K562 (cell line): ENCODE measurements at regions not wholly inside any gene's neighbourhood (a gene's known extent, or its start where the extent isn't known, plus 50 kb on each side); places are given as distances from the start of the nearest gene placed in this dataset.

Source experiments
- ATAC-seq: fragments of 200-7000 bp; cut with Tn5 transposase; 3 replicates; pipeline ENCODE4 v1.9.1; 2020; ENCODE audit warnings: moderate library complexity
- BruUV-seq: library from RNA; stranded (reverse); fragments of 400-500 nt; replicated peaks from 2 replicates; lab custom pipeline; 2021; lab: Mats Ljungman, UMichigan
- CTCF ChIA-PET: fragments of 300-600 bp; formaldehyde crosslinking; extraction: SDS; loops from one replicate; lab custom pipeline; 2021; ENCODE audit warnings: low intra/inter-chr PET ratio; lab: Yijun Ruan, JAX
- POLR2A ChIA-PET: fragments of 300-600, 350-650 bp; sonication (Branson Sonifier 250); formaldehyde crosslinking; extraction: SDS; loops from one replicate; lab custom pipeline; 2021; ENCODE audit warnings: antibody characterized with exemption, inconsistent platforms; lab: Yijun Ruan, JAX
- DNase-seq, 4 experiments: peaks; one replicate each; pipeline versions ENCODE4 v3.0.0 to v3.0.0-alpha.2; 2011 to 2018; ENCODE audit warnings: low spot score in 3 of 4, mixed read lengths in 3 of 4; ENCODE audit errors: extremely low read depth in 1 of 4
- FAIRE-seq: peaks from 2 replicates; lab custom pipeline; 2011; peaks lifted over from hg19 to GRCh38; lab: Jason Lieb, UNC
- H2AFZ ChIP-seq: 2 replicates; pipeline ENCODE4 v1.6.0; 2011; ENCODE audit warnings: low read depth, low read length, control low read depth, inconsistent platforms
- H3K27ac ChIP-seq: fragments of 200-600 bp; 3 replicates; pipeline ENCODE4 v1.8.0; 2011; ENCODE audit warnings: low read depth, mild to moderate bottlenecking, control low read depth, inconsistent platforms, low read length, moderate library complexity, mixed read lengths; ENCODE audit errors: extremely low read depth
- H3K27me3 ChIP-seq, 2 experiments: fragments of 300-600 bp in 1 of 2; 2 replicates in 1 of 2; 3 replicates in 1 of 2; pipeline versions ENCODE4 v1.6.0 to v1.8.0; 2011; ENCODE audit warnings: inconsistent platforms in 2 of 2, low read length in 2 of 2, mild to moderate bottlenecking in 1 of 2, mixed read lengths in 1 of 2, moderate library complexity in 1 of 2; ENCODE audit not compliant: control insufficient read depth in 2 of 2, insufficient read depth in 2 of 2
- H3K36me3 ChIP-seq: fragments of 300-600 bp; 3 replicates; pipeline ENCODE4 v1.8.0; 2011; ENCODE audit warnings: mild to moderate bottlenecking, low read length, inconsistent platforms; ENCODE audit not compliant: control insufficient read depth, insufficient read depth
- H3K4me1 ChIP-seq, 2 experiments: fragments of 200-600 bp in 1 of 2; replicated peaks in 1 of 2; 2 replicates in 1 of 2; 3 replicates in 1 of 2; pipeline versions ENCODE4 v1.5.1 to v1.8.0; 2011; ENCODE audit warnings: inconsistent platforms in 2 of 2, low read length in 2 of 2, mild to moderate bottlenecking in 1 of 2, mixed read lengths in 1 of 2, moderate library complexity in 1 of 2; ENCODE audit not compliant: control insufficient read depth in 2 of 2, insufficient read depth in 2 of 2
- H3K4me2 ChIP-seq: 2 replicates; pipeline ENCODE4 v1.6.1; 2011; ENCODE audit warnings: low read length, control low read depth, inconsistent platforms, mixed read lengths; ENCODE audit not compliant: insufficient read depth
- H3K4me3 ChIP-seq: fragments of 200-600 bp; sonication (generic), shearing (Covaris generic); 2 replicates; pipeline ENCODE4 v1.5.1; 2016; ENCODE audit warnings: control low read depth, inconsistent platforms
- H3K79me2 ChIP-seq: fragments of 200-600 bp; 3 replicates; pipeline ENCODE4 v1.8.0; 2011; ENCODE audit warnings: low read length, inconsistent platforms; ENCODE audit not compliant: control insufficient read depth, insufficient read depth
- H3K9ac ChIP-seq, 2 experiments: 2 replicates each; pipeline versions ENCODE4 v1.6.0 to v1.6.1; 2011; ENCODE audit warnings: low read depth in 2 of 2, low read length in 2 of 2, control low read depth in 1 of 2, inconsistent platforms in 1 of 2, mild to moderate bottlenecking in 1 of 2, mixed read lengths in 1 of 2; ENCODE audit not compliant: insufficient read depth in 1 of 2
- H3K9me1 ChIP-seq: one replicate; pipeline ENCODE4 v1.6.0; 2011; ENCODE audit warnings: inconsistent platforms, mild to moderate bottlenecking, low read length, moderate library complexity; ENCODE audit not compliant: control insufficient read depth, insufficient read depth
- H3K9me3 ChIP-seq: replicated peaks from 2 replicates; pipeline ENCODE4 v1.5.1; 2011; ENCODE audit warnings: low read depth, low read length, inconsistent platforms; ENCODE audit not compliant: control insufficient read depth, insufficient read depth
- H4K20me1 ChIP-seq: replicated peaks from 2 replicates; pipeline ENCODE4 v1.6.1; 2011; ENCODE audit warnings: low read length, inconsistent platforms, mixed read lengths; ENCODE audit not compliant: control insufficient read depth, insufficient read depth
- CAMTA2 ChIP-seq: fragments of 250-450 bp; sonication (Bioruptor Pico); conservative IDR thresholded peaks from 2 replicates; pipeline ENCODE4 v1.5.1; 2022
- CBFA2T2 ChIP-seq: fragments of 450-650 bp; conservative IDR thresholded peaks from 2 replicates; pipeline ENCODE4 v1.6.1; 2017; ENCODE audit warnings: mild to moderate bottlenecking
- CBFA2T3 ChIP-seq: fragments of 450-650 bp; IDR thresholded peaks from 2 replicates; pipeline ENCODE4 v1.6.1; 2017
- HMBOX1 ChIP-seq: sonication (generic); IDR thresholded peaks from 2 replicates; pipeline ENCODE4 v1.6.1; 2016
- LEF1 ChIP-seq: fragments of 450-650 bp; IDR thresholded peaks from 2 replicates; pipeline ENCODE4 v1.6.1; 2016; ENCODE audit warnings: mild to moderate bottlenecking
- MEIS2 ChIP-seq: fragments of 450-650 bp; IDR thresholded peaks from 2 replicates; pipeline ENCODE4 v1.6.1; 2014; ENCODE audit warnings: mild to moderate bottlenecking; ENCODE audit not compliant: partially characterized antibody
- MYC ChIP-seq, 2 experiments: fragments of 250-450 bp in 1 of 2; sonication (Bioruptor Pico) in 1 of 2; IDR thresholded peaks; 2 replicates each; pipeline versions ENCODE4 v1.5.1 to v1.6.1; 2012 to 2021; ENCODE audit warnings: low read depth in 2 of 2, borderline replicate concordance in 1 of 2, improper control_type of control experiment in 1 of 2, low read length in 1 of 2, mild to moderate bottlenecking in 1 of 2, moderate library complexity in 1 of 2
- NBN ChIP-seq: fragments of 450-650 bp; IDR thresholded peaks from 2 replicates; pipeline ENCODE4 v1.6.1; 2016; ENCODE audit warnings: low read depth, mild to moderate bottlenecking
- SMAD3 ChIP-seq: fragments of 450-650 bp; formaldehyde crosslinking; conservative IDR thresholded peaks from 2 replicates; pipeline ENCODE4 v1.4.0; 2020; ENCODE audit warnings: mild to moderate bottlenecking
- SRF ChIP-seq, 2 experiments: fragments of 250-450, 450-650 bp in 1 of 2; sonication (Bioruptor Pico) in 1 of 2; sonication (generic) in 1 of 2; formaldehyde crosslinking; IDR thresholded peaks; 2 replicates each; pipeline versions ENCODE4 v1.5.0 to v1.5.1; 2020 to 2022; ENCODE audit warnings: mild to moderate bottlenecking in 1 of 2, missing genetic modification reagents in 1 of 2
- TAL1 ChIP-seq: fragments of 450-650 bp; IDR thresholded peaks from 2 replicates; pipeline ENCODE4 v1.6.1; 2016; ENCODE audit warnings: mild to moderate bottlenecking
- TCFL5 ChIP-seq: fragments of 250-450 bp; sonication (Bioruptor Pico); conservative IDR thresholded peaks from 2 replicates; pipeline ENCODE4 v1.6.1; 2021; ENCODE audit warnings: mild to moderate bottlenecking, moderate library complexity, matching md5 sums
- TEAD4 ChIP-seq, 2 experiments: sonication (generic) in 1 of 2; formaldehyde crosslinking in 1 of 2; IDR thresholded peaks; 2 replicates each; pipeline versions ENCODE4 v1.6.1 to v1.8.0; 2012 to 2022; ENCODE audit warnings: borderline replicate concordance in 1 of 2, inconsistent platforms in 1 of 2, low read length in 1 of 2, mild to moderate bottlenecking in 1 of 2, missing genetic modification reagents in 1 of 2
- ZNF124 ChIP-seq: sonication (generic); formaldehyde crosslinking; IDR thresholded peaks from 2 replicates; pipeline ENCODE4 v1.8.1; 2022; ENCODE audit warnings: missing genetic modification reagents
- ZNF561 ChIP-seq: fragments of 450-650 bp; formaldehyde crosslinking; conservative IDR thresholded peaks from 2 replicates; pipeline ENCODE4 v1.4.0; 2020; ENCODE audit warnings: mild to moderate bottlenecking, moderate library complexity
- WGBS: fragments of 100-300 bp; shearing (Covaris generic); methylation state at CpG from one replicate; pipeline ENCODE4 v1.1.6; 2016; ENCODE audit warnings: low coverage, mixed read lengths; ENCODE audit not compliant: insufficient coverage; ENCODE audit errors: missing lambda C conversion rate; 5-methylcytosine and 5-hydroxymethylcytosine counted together
- in situ Hi-C: fragments of 300-500 bp; cut with MboI; formaldehyde crosslinking; loops from 4 replicates; pipeline ENCODE4 v1.15.0; 2018; ENCODE audit warnings: inconsistent platforms, mixed read lengths
- intact Hi-C: fragments of 100-400 bp; cut with micrococcal nuclease; formaldehyde crosslinking; loops from 2 replicates; pipeline ENCODE4 v1.14.2; 2022
- TF ChIP-seq, protein P1 (sequence below): fragments of 450-650 bp; formaldehyde crosslinking; IDR thresholded peaks from 2 replicates; pipeline ENCODE4 v1.4.0; 2020; ENCODE audit warnings: mild to moderate bottlenecking

DNA sequence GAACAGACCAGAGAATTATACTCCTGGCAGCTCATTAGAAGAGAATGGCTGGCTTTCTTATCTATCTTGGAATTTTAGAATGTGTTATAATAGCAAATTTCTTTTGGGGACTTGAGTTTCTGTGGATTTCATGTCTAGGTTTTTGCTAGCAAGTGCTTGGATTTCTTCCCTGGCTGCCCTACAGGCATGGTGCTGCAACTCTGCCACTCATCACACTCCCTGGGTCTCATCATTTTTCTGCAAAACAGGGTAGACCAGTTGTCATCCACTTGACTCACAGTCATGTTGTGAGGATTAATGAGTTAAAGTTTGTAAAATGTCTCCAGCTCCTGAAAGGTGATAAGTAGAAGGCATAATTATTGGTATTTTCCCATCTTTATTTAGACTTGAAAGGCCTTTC is 60.7 kb upstream of the LCORL start:
- Histone ChIP-seq H4K20me1 (no peaks in the 10 kb centered on the region), H3K27ac (no peak overlapping the region), H3K4me3 (no peak overlapping the region), H3K9me3 (no peaks in the 10 kb centered on the region), H3K27me3 (no peaks in the 10 kb centered on the region), H3K79me2 (no peaks in the 10 kb centered on the region), H3K9ac (no peak overlapping the region), H2AFZ (no peak overlapping the region), H3K36me3 (no peaks in the 10 kb centered on the region), H3K4me1 (no peaks in the 10 kb centered on the region), H3K4me2 (no peak overlapping the region), H3K9me1 (no peaks in the 10 kb centered on the region)
- DNase-seq (no peak), FAIRE-seq (peak; percentile 19), ATAC-seq (no peak)
- ChIA-PET POLR2A (no interaction called here), CTCF (no interaction called here)
- in situ Hi-C loops: no loop called here
- BruUV-seq: no TSS peak
- intact Hi-C loops: no loop called here
- TF ChIP-seq CAMTA2 (CRISPR knock-in tag) (no peak), LEF1 (no peak), SMAD3 (no peak)

DNA sequence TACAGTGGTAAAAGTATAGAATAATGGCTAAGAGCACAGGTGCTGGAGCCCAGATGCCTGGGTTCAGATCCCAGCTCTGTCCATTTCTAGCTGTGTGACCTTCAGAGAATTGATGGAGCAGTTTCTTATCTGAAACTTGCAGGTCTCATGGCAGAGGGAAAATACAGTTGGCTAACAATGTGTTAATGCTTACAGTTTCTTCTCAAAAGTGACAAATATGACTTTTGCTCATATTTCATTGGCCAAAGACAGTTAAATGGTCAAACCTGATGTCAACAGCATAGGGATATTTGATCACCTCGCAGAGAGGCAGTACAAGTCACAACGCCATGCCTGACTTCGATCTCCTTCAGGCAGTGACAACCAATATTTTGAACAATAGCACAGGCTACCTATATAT is 60.2 kb upstream of the LCORL start:
- H2AFZ ChIP-seq: no peak overlapping the region
- no peak overlapping the region for H3K4me2 ChIP-seq
- no peaks in the 10 kb centered on the region for H3K4me1 ChIP-seq
- DNase-seq (peak in 1 of 4 experiments; percentile 19), FAIRE-seq (no peak), ATAC-seq (peak; percentile 49)
- ChIA-PET CTCF (no interaction called here), POLR2A (no interaction called here)
- no peak overlapping the region for H3K9ac ChIP-seq
- no peaks in the 10 kb centered on the region for H4K20me1 ChIP-seq
- 0% methylated on average over 3 of the region's 3 CpGs for WGBS
- in situ Hi-C loops (no loop called here), intact Hi-C loops (no loop called here)
- H3K36me3 ChIP-seq: no peaks in the 10 kb centered on the region
- H3K9me1 ChIP-seq: no peaks in the 10 kb centered on the region
- H3K27me3 ChIP-seq: no peaks in the 10 kb centered on the region
- H3K4me3 ChIP-seq: no peak overlapping the region
- H3K27ac ChIP-seq: no peak overlapping the region
- H3K79me2 ChIP-seq: no peaks in the 10 kb centered on the region
- no TSS peak for BruUV-seq
- no peaks in the 10 kb centered on the region for H3K9me3 ChIP-seq
- TF ChIP-seq MEIS2: peak; percentile 67
- TF ChIP-seq, protein P1, sequence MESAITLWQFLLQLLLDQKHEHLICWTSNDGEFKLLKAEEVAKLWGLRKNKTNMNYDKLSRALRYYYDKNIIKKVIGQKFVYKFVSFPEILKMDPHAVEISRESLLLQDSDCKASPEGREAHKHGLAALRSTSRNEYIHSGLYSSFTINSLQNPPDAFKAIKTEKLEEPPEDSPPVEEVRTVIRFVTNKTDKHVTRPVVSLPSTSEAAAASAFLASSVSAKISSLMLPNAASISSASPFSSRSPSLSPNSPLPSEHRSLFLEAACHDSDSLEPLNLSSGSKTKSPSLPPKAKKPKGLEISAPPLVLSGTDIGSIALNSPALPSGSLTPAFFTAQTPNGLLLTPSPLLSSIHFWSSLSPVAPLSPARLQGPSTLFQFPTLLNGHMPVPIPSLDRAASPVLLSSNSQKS (CRISPR knock-in tag): no peak
- no peak for TF ChIP-seq ZNF124 (CRISPR knock-in tag)
- 0 out of 2 replicates have a peak, but pooled peaks have one; percentile 32 for TF ChIP-seq CBFA2T2
- TF ChIP-seq SRF (CRISPR knock-in tag; IDR thresholded peaks at IDR 0.05): no peak
- TF ChIP-seq HMBOX1: no peak
- TF ChIP-seq TEAD4 (IDR thresholded peaks at IDR 0.05; ENCODE audit: low read length): 0 out of 2 replicates have a peak, but pooled peaks have one; percentile 14
- TF ChIP-seq TEAD4 (CRISPR knock-in tag; IDR thresholded peaks at IDR 0.05; ENCODE audit: borderline replicate concordance): no peak
- TF ChIP-seq MYC (IDR thresholded peaks at IDR 0.05; ENCODE audit: low read depth, low read length): no peak
- no peak for TF ChIP-seq MYC (CRISPR knock-in tag; IDR thresholded peaks at IDR 0.05; ENCODE audit: borderline replicate concordance, low read depth)
- TF ChIP-seq TCFL5 (CRISPR knock-in tag): no peak
- TF ChIP-seq CBFA2T3: peak; percentile 69
- no peak for TF ChIP-seq NBN
- TF ChIP-seq ZNF561 (CRISPR knock-in tag): no peak
- TF ChIP-seq TAL1: peak; percentile 35; the same call in 1 of the 2 replicates
